H9 (cell line): ENCODE measurements at regions not wholly inside any gene's neighbourhood (a gene's known extent, or its start where the extent isn't known, plus 50 kb on each side); places are given as distances from the start of the nearest gene placed in this dataset.

ENCODE experiments used
- DNase-seq: peaks from one replicate; pipeline ENCODE4 v3.0.0-alpha.2; 2017
- H2AFZ ChIP-seq: one replicate; pipeline ENCODE4 v1.6.1; 2013; ENCODE audit warnings: mild to moderate bottlenecking, low read length, control low read depth, moderate library complexity
- H2AK5ac ChIP-seq: 2 replicates; pipeline ENCODE4 v1.6.1; 2013; ENCODE audit warnings: low read length, control low read depth, mixed read lengths; ENCODE audit not compliant: insufficient read length
- H2BK120ac ChIP-seq: one replicate; pipeline ENCODE4 v1.6.1; 2013; ENCODE audit warnings: low read depth, mild to moderate bottlenecking, low read length, control low read depth, inconsistent platforms; ENCODE audit not compliant: poor library complexity, severe bottlenecking
- H2BK12ac ChIP-seq: 2 replicates; pipeline ENCODE4 v1.6.1; 2013; ENCODE audit warnings: low read length, control low read depth, mixed read lengths, low read depth; ENCODE audit not compliant: insufficient read length
- H2BK15ac ChIP-seq: 2 replicates; pipeline ENCODE4 v1.6.1; 2013; ENCODE audit warnings: low read depth, low read length, control low read depth
- H2BK20ac ChIP-seq: one replicate; pipeline ENCODE4 v1.6.1; 2013; ENCODE audit warnings: low read depth, mild to moderate bottlenecking, low read length, control low read depth, inconsistent platforms; ENCODE audit not compliant: poor library complexity, severe bottlenecking
- H2BK5ac ChIP-seq: 2 replicates; pipeline ENCODE4 v1.6.1; 2013; ENCODE audit warnings: low read length, control low read depth, mixed read lengths; ENCODE audit not compliant: insufficient read length
- H3K14ac ChIP-seq: 2 replicates; pipeline ENCODE4 v1.6.1; 2013; ENCODE audit warnings: low read length, control low read depth; ENCODE audit not compliant: insufficient read depth
- H3K18ac ChIP-seq: 2 replicates; pipeline ENCODE4 v1.6.1; 2013; ENCODE audit warnings: low read depth, mild to moderate bottlenecking, mixed read lengths, low read length, control low read depth; ENCODE audit not compliant: insufficient read length
- H3K23ac ChIP-seq: 2 replicates; pipeline ENCODE4 v1.6.1; 2013; ENCODE audit warnings: low read length, control low read depth, mixed read lengths, low read depth; ENCODE audit not compliant: insufficient read length
- H3K23me2 ChIP-seq: 2 replicates; pipeline ENCODE4 v1.6.1; 2013; ENCODE audit warnings: low read depth, mild to moderate bottlenecking, mixed read lengths, low read length, control low read depth; ENCODE audit not compliant: insufficient read length, poor library complexity, severe bottlenecking
- H3K27ac ChIP-seq: 2 replicates; pipeline ENCODE4 v1.5.1; 2013; ENCODE audit warnings: low read length, control low read depth, mixed read lengths, low read depth; ENCODE audit not compliant: insufficient read length
- H3K27me3 ChIP-seq: 2 replicates; pipeline ENCODE4 v1.6.1; 2013; ENCODE audit warnings: low read length, control low read depth, inconsistent platforms; ENCODE audit not compliant: insufficient read depth
- H3K4ac ChIP-seq: 2 replicates; pipeline ENCODE4 v1.6.1; 2013; ENCODE audit warnings: low read depth, mild to moderate bottlenecking, control low read depth, inconsistent platforms, low read length, moderate library complexity
- H3K4me1 ChIP-seq: 2 replicates; pipeline ENCODE4 v1.6.1; 2013; ENCODE audit warnings: low read length, control low read depth, inconsistent platforms; ENCODE audit not compliant: insufficient read depth
- H3K4me2 ChIP-seq: 2 replicates; pipeline ENCODE4 v1.6.1; 2013; ENCODE audit warnings: low read length, control low read depth, mixed read lengths; ENCODE audit not compliant: insufficient read length, insufficient read depth
- H3K56ac ChIP-seq: 2 replicates; pipeline ENCODE4 v1.6.1; 2013; ENCODE audit warnings: low read depth, mild to moderate bottlenecking, mixed read lengths, low read length, control low read depth; ENCODE audit not compliant: insufficient read length
- H3K79me1 ChIP-seq: 2 replicates; pipeline ENCODE4 v1.6.1; 2013; ENCODE audit warnings: low read depth, mild to moderate bottlenecking, moderate library complexity, low read length, control low read depth, inconsistent platforms; ENCODE audit not compliant: insufficient read depth, poor library complexity, severe bottlenecking
- H3K79me2 ChIP-seq: 2 replicates; pipeline ENCODE4 v1.6.1; 2013; ENCODE audit warnings: low read length, control low read depth, inconsistent platforms; ENCODE audit not compliant: insufficient read depth
- H3K9ac ChIP-seq: 2 replicates; pipeline ENCODE4 v1.6.1; 2013; ENCODE audit warnings: low read length, control low read depth, mixed read lengths; ENCODE audit not compliant: insufficient read length; ENCODE audit errors: extremely low read depth
- H3K9me3 ChIP-seq: one replicate; pipeline ENCODE4 v1.6.1; 2013; ENCODE audit warnings: low read depth, low read length, inconsistent platforms; ENCODE audit not compliant: control insufficient read depth
- H3T11ph ChIP-seq: one replicate; pipeline ENCODE4 v1.6.1; 2013; ENCODE audit warnings: mild to moderate bottlenecking, low read length, control low read depth, inconsistent platforms
- H4K20me1 ChIP-seq: one replicate; pipeline ENCODE4 v1.6.1; 2013; ENCODE audit not compliant: control insufficient read depth, insufficient read length, insufficient read depth
- H4K5ac ChIP-seq: 2 replicates; pipeline ENCODE4 v1.6.1; 2013; ENCODE audit warnings: low read depth, mild to moderate bottlenecking, mixed read lengths, low read length, control low read depth; ENCODE audit not compliant: insufficient read length
- H4K8ac ChIP-seq: replicated peaks from 2 replicates; pipeline ENCODE4 v1.6.1; 2013; ENCODE audit warnings: low read length, control low read depth, mixed read lengths, low read depth; ENCODE audit not compliant: insufficient read length
- H4K91ac ChIP-seq: 2 replicates; pipeline ENCODE4 v1.6.1; 2013; ENCODE audit warnings: low read depth, mild to moderate bottlenecking, moderate library complexity, mixed read lengths, low read length, control low read depth; ENCODE audit not compliant: insufficient read length
- H3K27ac Mint-ChIP-seq, 3 experiments: 2 replicates in 2 of 3; 3 replicates in 1 of 3; pipeline ENCODE4 v1.8.0; 2020 to 2021; ENCODE audit warnings: mixed read lengths in 3 of 3, mild to moderate bottlenecking in 1 of 3, moderate library complexity in 1 of 3
- H3K27me3 Mint-ChIP-seq: 2 replicates; pipeline ENCODE4 v1.8.0; 2021; ENCODE audit warnings: low read depth, mild to moderate bottlenecking, moderate library complexity, mixed read lengths
- H3K36me3 Mint-ChIP-seq, 3 experiments: 2 replicates in 2 of 3; 3 replicates in 1 of 3; pipeline ENCODE4 v1.8.0; 2020 to 2021; ENCODE audit warnings: low read depth in 3 of 3, mixed read lengths in 3 of 3; ENCODE audit not compliant: insufficient read depth in 1 of 3
- H3K4me1 Mint-ChIP-seq, 2 experiments: 2 replicates each; pipeline ENCODE4 v1.8.0; 2020; ENCODE audit warnings: mixed read lengths in 2 of 2
- H3K4me3 Mint-ChIP-seq, 2 experiments: 2 replicates in 1 of 2; 3 replicates in 1 of 2; pipeline ENCODE4 v1.8.0; 2020 to 2021; ENCODE audit warnings: mild to moderate bottlenecking in 2 of 2, mixed read lengths in 2 of 2, moderate library complexity in 1 of 2
- H3K9me3 Mint-ChIP-seq, 2 experiments: 2 replicates in 1 of 2; 3 replicates in 1 of 2; pipeline ENCODE4 v1.8.0; 2020; ENCODE audit warnings: mild to moderate bottlenecking in 2 of 2, mixed read lengths in 2 of 2, moderate library complexity in 1 of 2
- WGBS: extraction: QIAGEN DNeasy Blood & Tissue Kit; methylation state at CpG from one replicate; pipeline ENCODE4 v1.1.7; 2013; ENCODE audit warnings: missing lambda C conversion rate, low lambda C conversion rate, mixed read lengths; ENCODE audit not compliant: insufficient read length; ENCODE audit errors: extremely low coverage; 5-methylcytosine and 5-hydroxymethylcytosine counted together
- TF ChIP-seq, protein P1 (sequence below): fragments of 200-600 bp; sonication (generic); conservative IDR thresholded peaks from 3 replicates; pipeline ENCODE4 v1.8.0; 2021; ENCODE audit warnings: antibody characterized with exemption, mild to moderate bottlenecking

DNA sequence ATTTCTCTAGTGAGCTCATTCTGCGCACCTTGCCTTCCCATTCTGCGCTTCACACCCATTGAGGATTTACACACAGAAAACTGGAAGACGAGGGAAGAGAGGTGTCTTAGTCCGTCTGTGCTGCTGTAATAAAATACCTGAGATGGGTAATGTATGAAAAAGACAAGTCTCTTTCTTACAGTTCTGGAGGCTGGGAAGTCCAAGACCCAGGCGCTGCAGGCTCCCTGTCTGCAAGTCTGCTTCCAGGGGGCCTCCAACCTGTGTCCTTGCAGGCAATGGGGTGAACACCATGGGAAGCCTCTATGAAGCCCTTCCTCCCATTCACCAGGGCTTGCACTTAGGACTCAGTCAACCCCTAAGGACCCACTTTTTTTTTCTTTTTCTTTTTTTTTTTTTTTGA, 245.0 kb downstream of the AUH start:
- Histone ChIP-seq H4K8ac (no peak overlapping the region), H4K5ac (no peak overlapping the region), H3K4me2 (no peak overlapping the region), H3K23ac (no peak overlapping the region), H3K9ac (no peak overlapping the region), H3K27ac (no peak overlapping the region), H2BK20ac (no peak overlapping the region), H3K4me1 (peaks cover 2% of the 10 kb centered on the region; the same call in 1 of the 2 replicates), H2BK12ac (no peak overlapping the region), H3K9me3 (no peaks in the 10 kb centered on the region), H3K79me2 (no peaks in the 10 kb centered on the region), H2AFZ (no peak overlapping the region), H3K23me2 (no peaks in the 10 kb centered on the region), H2BK5ac (no peak overlapping the region), H2BK120ac (no peak overlapping the region), H4K20me1 (no peaks in the 10 kb centered on the region), H2BK15ac (no peak overlapping the region), H3K27me3 (no peaks in the 10 kb centered on the region; the same call in 1 of the 2 replicates), H3K56ac (no peak overlapping the region), H3K14ac (no peak overlapping the region), H3K18ac (no peak overlapping the region), H3K4ac (no peak overlapping the region), H3T11ph (no peak overlapping the region), H2AK5ac (no peak overlapping the region), H3K79me1 (no peaks in the 10 kb centered on the region), H4K91ac (no peak overlapping the region)
- H3K9me3 Mint-ChIP-seq: peaks cover under 1 to 10% of the 10 kb centered on the region in 2 experiments; a peak in 4 of 5 replicates
- H3K27me3 Mint-ChIP-seq: peaks cover 10% of the 10 kb centered on the region
- no CpG with 5 or more reads among the region's 5 CpGs for WGBS
- DNase-seq: no peak
- peaks cover 0 to 1% (median 0%) of the 10 kb centered on the region in 3 experiments; a peak in 3 of 7 replicates for H3K36me3 Mint-ChIP-seq
- peaks cover 19 to 24% of the 10 kb centered on the region in 2 experiments for H3K4me1 Mint-ChIP-seq
- TF ChIP-seq, protein P1, sequence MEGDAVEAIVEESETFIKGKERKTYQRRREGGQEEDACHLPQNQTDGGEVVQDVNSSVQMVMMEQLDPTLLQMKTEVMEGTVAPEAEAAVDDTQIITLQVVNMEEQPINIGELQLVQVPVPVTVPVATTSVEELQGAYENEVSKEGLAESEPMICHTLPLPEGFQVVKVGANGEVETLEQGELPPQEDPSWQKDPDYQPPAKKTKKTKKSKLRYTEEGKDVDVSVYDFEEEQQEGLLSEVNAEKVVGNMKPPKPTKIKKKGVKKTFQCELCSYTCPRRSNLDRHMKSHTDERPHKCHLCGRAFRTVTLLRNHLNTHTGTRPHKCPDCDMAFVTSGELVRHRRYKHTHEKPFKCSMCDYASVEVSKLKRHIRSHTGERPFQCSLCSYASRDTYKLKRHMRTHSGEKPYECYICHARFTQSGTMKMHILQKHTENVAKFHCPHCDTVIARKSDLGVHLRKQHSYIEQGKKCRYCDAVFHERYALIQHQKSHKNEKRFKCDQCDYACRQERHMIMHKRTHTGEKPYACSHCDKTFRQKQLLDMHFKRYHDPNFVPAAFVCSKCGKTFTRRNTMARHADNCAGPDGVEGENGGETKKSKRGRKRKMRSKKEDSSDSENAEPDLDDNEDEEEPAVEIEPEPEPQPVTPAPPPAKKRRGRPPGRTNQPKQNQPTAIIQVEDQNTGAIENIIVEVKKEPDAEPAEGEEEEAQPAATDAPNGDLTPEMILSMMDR: no peak
- no peak overlapping the region for H3K4me3 Mint-ChIP-seq
- H3K27ac Mint-ChIP-seq: no peak overlapping the region
